RWPE1 (cell line): ENCODE measurements at regions not wholly inside any gene's neighbourhood (a gene's known extent, or its start where the extent isn't known, plus 50 kb on each side); places are given as distances from the start of the nearest gene placed in this dataset.
A peak's percentile ranks its signal among the peaks of the same experiment; 100 is the strongest.

ENCODE experiments used
- CTCF ChIA-PET: fragments of 350-600 bp; sonication (Branson Sonifier 250); formaldehyde crosslinking; extraction: SDS; loops from one replicate; lab custom pipeline; 2021; lab: Yijun Ruan, JAX
- POLR2A ChIA-PET: fragments of 400-600 bp; formaldehyde crosslinking; extraction: SDS; loops from one replicate; lab custom pipeline; 2020; ENCODE audit warnings: antibody characterized with exemption; ENCODE audit not compliant: low non-redundant PET; lab: Yijun Ruan, JAX
- DNase-seq: peaks from one replicate; pipeline ENCODE4 v3.0.0; 2012; ENCODE audit warnings: low spot score
- H3K27ac ChIP-seq: fragments of 450-650 bp; 2 replicates; pipeline ENCODE4 v1.5.1; 2017
- TF ChIP-seq, protein P1 (sequence below): fragments of 450-650 bp; conservative IDR thresholded peaks from 2 replicates; pipeline ENCODE4 v1.5.1; 2017; ENCODE audit warnings: low read depth, mild to moderate bottlenecking

DNA sequence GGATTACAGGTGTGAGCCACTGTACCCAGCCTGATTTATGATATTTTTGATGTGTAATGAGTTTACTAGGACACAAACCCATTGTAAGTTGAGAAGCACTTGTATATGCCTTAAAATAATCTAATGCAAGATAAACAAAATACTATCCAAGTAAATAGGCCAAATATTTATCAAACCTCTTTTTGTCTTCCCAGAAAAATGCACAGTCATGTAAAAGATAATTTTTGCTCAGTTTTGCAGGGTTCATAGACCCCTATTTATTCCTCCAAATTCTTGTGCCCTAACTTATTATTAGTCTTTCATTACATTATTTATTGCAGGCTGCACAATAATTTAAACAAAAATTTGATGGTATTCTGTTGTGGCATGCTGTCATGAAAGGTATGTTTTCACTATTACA is 1290.7 kb downstream of the STIM2 start:
- TF ChIP-seq, protein P1, sequence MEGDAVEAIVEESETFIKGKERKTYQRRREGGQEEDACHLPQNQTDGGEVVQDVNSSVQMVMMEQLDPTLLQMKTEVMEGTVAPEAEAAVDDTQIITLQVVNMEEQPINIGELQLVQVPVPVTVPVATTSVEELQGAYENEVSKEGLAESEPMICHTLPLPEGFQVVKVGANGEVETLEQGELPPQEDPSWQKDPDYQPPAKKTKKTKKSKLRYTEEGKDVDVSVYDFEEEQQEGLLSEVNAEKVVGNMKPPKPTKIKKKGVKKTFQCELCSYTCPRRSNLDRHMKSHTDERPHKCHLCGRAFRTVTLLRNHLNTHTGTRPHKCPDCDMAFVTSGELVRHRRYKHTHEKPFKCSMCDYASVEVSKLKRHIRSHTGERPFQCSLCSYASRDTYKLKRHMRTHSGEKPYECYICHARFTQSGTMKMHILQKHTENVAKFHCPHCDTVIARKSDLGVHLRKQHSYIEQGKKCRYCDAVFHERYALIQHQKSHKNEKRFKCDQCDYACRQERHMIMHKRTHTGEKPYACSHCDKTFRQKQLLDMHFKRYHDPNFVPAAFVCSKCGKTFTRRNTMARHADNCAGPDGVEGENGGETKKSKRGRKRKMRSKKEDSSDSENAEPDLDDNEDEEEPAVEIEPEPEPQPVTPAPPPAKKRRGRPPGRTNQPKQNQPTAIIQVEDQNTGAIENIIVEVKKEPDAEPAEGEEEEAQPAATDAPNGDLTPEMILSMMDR: no peak
- DNase-seq: no peak
- ChIA-PET CTCF (no interaction called here), POLR2A (no interaction called here)
- no peak overlapping the region for H3K27ac ChIP-seq

DNA sequence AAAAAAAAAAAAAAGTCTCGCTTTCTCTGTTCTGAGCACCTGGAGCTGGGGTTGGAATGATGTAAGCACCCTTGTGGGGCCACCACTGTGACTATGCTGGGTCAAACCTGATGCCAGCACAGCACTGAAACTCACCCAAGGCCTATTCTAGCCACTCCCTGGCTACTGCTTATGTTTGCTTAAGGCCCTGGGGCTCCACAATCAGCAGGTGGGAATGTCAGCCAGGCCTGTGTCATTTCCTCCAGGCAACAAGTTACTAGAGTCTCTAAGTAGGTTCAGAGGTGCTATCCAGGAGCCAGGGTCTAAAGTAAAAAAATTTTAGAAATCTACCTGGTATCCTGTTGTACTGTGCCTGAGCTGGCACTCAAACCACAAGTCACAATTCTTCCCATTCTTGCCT is 1306.8 kb downstream of the STIM2 start:
- DNase-seq: peak; percentile 7
- TF ChIP-seq, protein P1: no peak
- ChIA-PET CTCF (no interaction called here), POLR2A (no interaction called here)
- H3K27ac ChIP-seq: no peak overlapping the region

DNA sequence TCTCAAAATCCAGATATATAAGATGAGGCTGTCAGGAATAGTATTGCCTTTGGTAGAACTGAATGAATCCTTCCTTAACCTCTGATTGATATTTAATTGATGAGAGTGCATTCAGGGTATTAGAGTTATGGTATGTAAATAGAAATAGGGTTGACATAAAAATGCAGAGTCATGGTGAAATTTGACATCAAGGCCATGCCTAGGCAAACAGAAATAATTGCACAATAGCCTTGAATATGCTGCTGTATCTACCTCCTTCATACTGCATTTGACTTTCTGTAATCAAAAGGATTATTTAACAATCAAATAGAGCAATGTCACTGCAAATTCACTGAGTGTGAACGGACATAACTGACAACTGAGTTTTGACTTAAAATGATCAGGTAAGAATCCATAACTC is 1316.3 kb downstream of the STIM2 start:
- ChIA-PET CTCF (no interaction called here), POLR2A (no interaction called here)
- no peak overlapping the region for H3K27ac ChIP-seq
- DNase-seq: no peak
- TF ChIP-seq, protein P1: no peak

DNA sequence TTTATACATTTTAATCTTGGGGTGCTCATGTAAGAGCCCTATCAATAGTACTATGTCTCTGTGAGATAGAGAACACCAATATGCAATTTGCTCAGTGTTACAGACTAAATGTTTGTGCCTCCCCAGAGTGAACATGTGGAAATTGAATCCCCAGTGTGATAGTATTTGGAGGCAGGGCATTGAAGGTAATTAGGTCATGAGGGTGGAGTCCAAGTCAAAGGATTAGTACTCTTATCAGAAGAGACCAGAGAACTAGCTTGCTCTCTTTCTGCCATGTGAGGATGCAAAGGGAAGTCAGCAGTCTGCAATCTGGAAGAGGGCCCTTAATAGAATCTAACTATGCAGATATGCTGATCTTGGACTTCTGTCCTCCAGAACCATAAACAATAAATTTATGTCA is 1317.0 kb downstream of the STIM2 start:
- ChIA-PET POLR2A (no interaction called here), CTCF (no interaction called here)
- TF ChIP-seq, protein P1: no peak
- no peak for DNase-seq
- no peak overlapping the region for H3K27ac ChIP-seq

DNA sequence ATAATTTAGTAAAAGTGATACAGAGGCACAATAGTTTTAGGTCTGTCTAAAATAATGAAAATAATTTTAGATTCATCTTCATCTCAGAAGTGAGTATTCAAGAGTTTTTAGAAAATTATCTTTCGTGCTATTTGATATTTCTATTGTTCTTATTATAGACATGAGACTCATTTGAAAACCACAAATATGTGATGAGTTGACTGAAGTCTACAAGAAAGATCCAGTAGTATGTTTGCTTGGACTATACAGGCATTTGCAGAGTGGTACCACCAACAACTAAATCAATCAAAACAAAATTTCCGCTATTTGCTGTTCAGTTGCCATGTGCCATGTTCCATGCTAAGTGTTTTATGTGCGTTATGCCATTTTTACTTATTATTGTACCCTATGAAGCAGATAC is 1318.5 kb downstream of the STIM2 start:
- no peak for DNase-seq

DNA sequence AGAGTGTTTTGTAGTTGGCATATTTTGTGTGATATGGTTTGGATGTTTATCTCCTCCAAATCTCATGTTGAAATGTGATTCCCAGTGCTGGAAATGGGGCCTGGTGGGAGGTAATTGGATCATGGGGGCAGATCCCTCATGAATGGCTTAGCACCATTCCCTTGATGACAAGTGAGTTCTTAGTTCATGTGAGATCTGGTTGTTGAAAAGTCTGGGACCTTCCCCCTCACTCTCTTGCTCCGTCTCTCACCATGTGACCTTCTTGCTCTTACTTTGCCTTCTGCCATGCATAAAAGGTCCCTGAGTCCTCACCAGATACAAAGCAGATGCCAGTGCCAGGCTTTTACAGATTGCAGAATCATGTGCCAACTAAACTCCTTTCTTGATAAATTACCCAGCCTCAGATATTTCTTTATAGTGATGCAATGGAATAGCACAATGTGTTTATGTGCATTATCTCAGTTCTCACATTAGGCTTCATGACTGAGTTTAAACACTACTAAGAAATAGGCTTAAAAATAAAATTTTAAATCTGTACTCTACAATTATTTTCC is 1348.8 kb downstream of the STIM2 start:
- CTCF ChIA-PET: no interaction called here
- POLR2A ChIA-PET: no interaction called here
- TF ChIP-seq, protein P1: no peak
- DNase-seq: no peak
- no peak overlapping the region for H3K27ac ChIP-seq

More for the DNA sequence above, 1318.5 kb downstream of the STIM2 start:
- H3K27ac ChIP-seq: no peak overlapping the region
- TF ChIP-seq, protein P1: no peak
- CTCF ChIA-PET: no interaction called here
- POLR2A ChIA-PET: no interaction called here
